ENCODE measurements at regions not wholly inside any gene's neighbourhood (a gene's known extent, or its start where the extent isn't known, plus 50 kb on each side); places are given as distances from the start of the nearest gene placed in this dataset.
A peak's percentile ranks its signal among the peaks of the same experiment; 100 is the strongest.
"Not testable (repeated sequence)": the region's sequence is repeated elsewhere in the genome, so short reads cannot be mapped to it uniquely, and the experiment has no call there.

DNA sequence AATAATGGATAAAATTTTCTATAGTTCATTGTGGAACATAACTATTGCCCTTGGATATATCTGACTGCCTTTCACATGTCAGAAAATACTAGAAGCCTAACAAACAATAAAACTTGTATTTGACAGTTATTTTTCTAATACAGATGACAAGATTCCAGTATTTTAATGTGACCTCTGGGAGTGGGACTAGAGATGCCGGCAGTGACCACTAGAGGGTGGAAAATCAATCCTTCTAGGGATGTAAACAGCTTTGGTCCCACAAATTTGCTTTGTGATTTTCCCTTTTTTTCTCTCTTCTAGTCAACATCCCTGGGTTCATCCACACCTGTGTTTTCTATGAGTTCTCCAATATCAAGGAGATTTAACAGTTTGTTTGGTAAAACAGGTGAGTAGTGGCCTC is 813.7 kb downstream of the SPATA31A1 start:
- not testable (repeated sequence) for H3K9ac ChIP-seq (ENCODE audit: low read depth, low read length); H3K79me2 ChIP-seq (ENCODE audit: insufficient read depth, low read length); H3K4me1 ChIP-seq (ENCODE audit: insufficient read depth, low read length); H3K27me3 ChIP-seq (ENCODE audit: insufficient read depth, low read length, poor library complexity); H3K9me3 ChIP-seq (ENCODE audit: insufficient read depth, low read length, severe bottlenecking); H3K36me3 ChIP-seq (ENCODE audit: insufficient read depth, low read length); H4K20me1 ChIP-seq (ENCODE audit: insufficient read depth, low read length); DNase-seq; H3K4me3 ChIP-seq (ENCODE audit: low read depth in 1 of 2, low read length in 2 of 2); H3K27ac ChIP-seq (ENCODE audit: low read length); H3K4me2 ChIP-seq (ENCODE audit: insufficient read depth, low read length); H2AFZ ChIP-seq (ENCODE audit: low read depth, low read length)
- ATAC-seq (ENCODE audit: insufficient read depth, low read depth), result peak; percentile 54; the same call in 1 of the 3 replicates

DNA sequence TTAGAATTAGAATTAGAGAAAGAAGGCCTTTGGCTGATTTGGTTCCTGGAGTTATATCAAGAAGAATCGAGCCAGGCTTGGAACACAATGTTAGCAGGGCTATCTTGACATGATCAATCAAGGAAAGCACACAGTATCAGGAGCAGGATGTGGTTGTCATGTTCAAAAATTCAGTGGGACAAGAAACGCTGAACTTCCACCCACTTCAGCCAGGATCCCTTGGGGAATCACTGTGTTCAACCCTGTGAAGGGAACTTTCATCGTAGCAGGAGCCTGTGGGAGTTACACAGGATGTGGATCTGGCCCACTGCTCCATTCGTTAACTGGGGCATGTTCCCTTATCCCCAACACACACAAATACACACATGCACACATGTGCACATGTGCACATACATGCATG is 817.8 kb downstream of the SPATA31A1 start:
- DNase-seq; H3K79me2 ChIP-seq (ENCODE audit: insufficient read depth, low read length); H3K9ac ChIP-seq (ENCODE audit: low read depth, low read length); H3K36me3 ChIP-seq (ENCODE audit: insufficient read depth, low read length); H3K27ac ChIP-seq (ENCODE audit: low read length); H2AFZ ChIP-seq (ENCODE audit: low read depth, low read length); H3K4me3 ChIP-seq (ENCODE audit: low read depth in 1 of 2, low read length in 2 of 2); ATAC-seq (ENCODE audit: insufficient read depth, low read depth); H4K20me1 ChIP-seq (ENCODE audit: insufficient read depth, low read length); H3K4me1 ChIP-seq (ENCODE audit: insufficient read depth, low read length); H3K4me2 ChIP-seq (ENCODE audit: insufficient read depth, low read length); H3K27me3 ChIP-seq (ENCODE audit: insufficient read depth, low read length, poor library complexity); H3K9me3 ChIP-seq (ENCODE audit: insufficient read depth, low read length, severe bottlenecking): not testable (repeated sequence)

DNA sequence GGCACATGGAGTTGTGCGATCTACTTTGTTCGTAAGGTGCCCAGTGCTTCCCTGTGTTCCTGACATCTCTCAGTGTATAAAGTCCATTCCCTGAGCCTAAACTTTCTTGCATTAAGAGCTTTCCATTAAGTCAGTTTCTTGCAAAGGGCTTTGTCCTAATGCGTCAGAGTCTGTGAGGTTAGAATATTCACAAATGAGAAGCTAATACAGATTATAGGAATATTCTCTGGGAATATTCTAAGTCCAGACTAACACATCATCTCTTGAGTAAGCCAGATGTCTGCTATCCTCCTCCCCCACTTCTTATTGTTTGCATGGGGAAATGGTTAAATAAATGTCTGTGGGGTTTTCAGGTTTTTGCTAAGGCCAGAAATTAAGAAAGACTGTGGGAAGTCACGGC is 818.6 kb downstream of the SPATA31A1 start:
- not testable (repeated sequence) for DNase-seq; H4K20me1 ChIP-seq (ENCODE audit: insufficient read depth, low read length); H3K9me3 ChIP-seq (ENCODE audit: insufficient read depth, low read length, severe bottlenecking); H3K9ac ChIP-seq (ENCODE audit: low read depth, low read length); H3K27me3 ChIP-seq (ENCODE audit: insufficient read depth, low read length, poor library complexity); H3K4me3 ChIP-seq (ENCODE audit: low read depth in 1 of 2, low read length in 2 of 2); H3K4me2 ChIP-seq (ENCODE audit: insufficient read depth, low read length); H3K36me3 ChIP-seq (ENCODE audit: insufficient read depth, low read length); H3K4me1 ChIP-seq (ENCODE audit: insufficient read depth, low read length); ATAC-seq (ENCODE audit: insufficient read depth, low read depth); H3K79me2 ChIP-seq (ENCODE audit: insufficient read depth, low read length); H3K27ac ChIP-seq (ENCODE audit: low read length); H2AFZ ChIP-seq (ENCODE audit: low read depth, low read length)

DNA sequence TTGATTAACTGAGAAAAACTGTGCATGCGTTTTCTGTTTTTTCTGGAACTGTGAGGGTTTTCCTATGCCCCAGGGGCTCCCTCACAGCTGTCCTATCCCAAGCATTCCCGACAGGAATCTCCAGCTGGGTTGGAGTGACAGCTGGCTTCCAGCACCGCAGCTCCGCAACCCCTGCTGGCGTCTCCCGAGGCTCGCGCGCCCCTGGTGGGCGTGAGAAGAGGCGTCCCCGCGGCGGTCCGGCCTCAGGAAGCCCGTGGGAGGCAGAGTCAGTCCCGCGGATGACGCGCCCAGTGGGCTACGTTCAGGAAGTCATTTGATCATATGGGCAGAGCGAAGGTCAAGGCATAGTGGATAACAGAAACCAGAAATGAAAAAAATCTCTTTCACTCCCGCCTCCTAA is 821.9 kb downstream of the SPATA31A1 start:
- H3K27ac ChIP-seq (ENCODE audit: low read length); H3K4me2 ChIP-seq (ENCODE audit: insufficient read depth, low read length); H3K4me1 ChIP-seq (ENCODE audit: insufficient read depth, low read length); H3K79me2 ChIP-seq (ENCODE audit: insufficient read depth, low read length); H3K4me3 ChIP-seq (ENCODE audit: low read depth in 1 of 2, low read length in 2 of 2); H3K27me3 ChIP-seq (ENCODE audit: insufficient read depth, low read length, poor library complexity); H3K9ac ChIP-seq (ENCODE audit: low read depth, low read length); ATAC-seq (ENCODE audit: insufficient read depth, low read depth); DNase-seq; H4K20me1 ChIP-seq (ENCODE audit: insufficient read depth, low read length); H3K36me3 ChIP-seq (ENCODE audit: insufficient read depth, low read length); H2AFZ ChIP-seq (ENCODE audit: low read depth, low read length); H3K9me3 ChIP-seq (ENCODE audit: insufficient read depth, low read length, severe bottlenecking): not testable (repeated sequence)

DNA sequence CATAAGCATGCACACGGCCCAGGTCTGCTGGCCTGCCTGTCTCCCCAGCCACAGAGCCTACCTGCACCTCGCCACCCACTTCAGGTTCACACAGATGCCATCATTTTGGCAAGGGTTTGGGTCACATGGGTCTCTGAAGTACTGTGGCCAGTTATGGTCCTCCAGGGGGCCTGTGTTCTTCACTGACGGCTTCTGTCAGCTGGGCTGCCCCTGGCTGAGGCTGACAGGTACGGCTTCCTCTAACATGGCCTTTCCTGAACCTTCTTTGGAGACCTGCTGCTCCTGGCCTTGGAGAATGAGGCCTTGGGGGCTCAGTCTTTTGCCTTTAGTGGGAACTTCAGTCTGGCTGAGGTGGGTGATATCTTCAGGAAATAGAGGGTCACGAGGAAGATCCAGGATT is 835.9 kb downstream of the SPATA31A1 start:
- DNase-seq; H3K79me2 ChIP-seq (ENCODE audit: insufficient read depth, low read length); H3K27me3 ChIP-seq (ENCODE audit: insufficient read depth, low read length, poor library complexity); H3K9ac ChIP-seq (ENCODE audit: low read depth, low read length); H3K9me3 ChIP-seq (ENCODE audit: insufficient read depth, low read length, severe bottlenecking); H3K4me2 ChIP-seq (ENCODE audit: insufficient read depth, low read length); H3K27ac ChIP-seq (ENCODE audit: low read length); H3K36me3 ChIP-seq (ENCODE audit: insufficient read depth, low read length); H3K4me1 ChIP-seq (ENCODE audit: insufficient read depth, low read length); H4K20me1 ChIP-seq (ENCODE audit: insufficient read depth, low read length); ATAC-seq (ENCODE audit: insufficient read depth, low read depth); H3K4me3 ChIP-seq (ENCODE audit: low read depth in 1 of 2, low read length in 2 of 2); H2AFZ ChIP-seq (ENCODE audit: low read depth, low read length): not testable (repeated sequence)

DNA sequence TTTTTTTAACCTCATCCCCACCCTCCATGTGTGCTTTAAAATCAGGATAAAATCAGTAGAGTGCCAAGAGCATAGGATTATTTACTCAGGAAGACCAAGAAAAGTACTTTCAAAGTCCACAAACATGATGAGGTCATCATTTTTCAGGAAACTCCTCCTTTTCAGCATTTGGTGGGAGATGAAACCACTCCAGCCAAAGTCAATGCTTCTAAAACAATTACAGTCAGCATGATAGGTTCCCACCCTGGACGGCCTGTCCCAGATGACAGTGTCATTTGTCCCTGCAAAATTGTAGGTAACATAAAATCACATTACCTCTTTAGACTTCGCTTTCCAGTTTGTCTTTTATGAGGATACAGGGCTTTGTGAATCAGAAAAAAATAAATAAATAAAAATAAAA is 836.7 kb downstream of the SPATA31A1 start:
- H4K20me1 ChIP-seq (ENCODE audit: insufficient read depth, low read length); H3K79me2 ChIP-seq (ENCODE audit: insufficient read depth, low read length); H3K9ac ChIP-seq (ENCODE audit: low read depth, low read length); H3K4me1 ChIP-seq (ENCODE audit: insufficient read depth, low read length); ATAC-seq (ENCODE audit: insufficient read depth, low read depth); H3K27me3 ChIP-seq (ENCODE audit: insufficient read depth, low read length, poor library complexity); H3K36me3 ChIP-seq (ENCODE audit: insufficient read depth, low read length); H3K9me3 ChIP-seq (ENCODE audit: insufficient read depth, low read length, severe bottlenecking); H2AFZ ChIP-seq (ENCODE audit: low read depth, low read length); DNase-seq; H3K4me2 ChIP-seq (ENCODE audit: insufficient read depth, low read length); H3K4me3 ChIP-seq (ENCODE audit: low read depth in 1 of 2, low read length in 2 of 2); H3K27ac ChIP-seq (ENCODE audit: low read length): not testable (repeated sequence)

DNA sequence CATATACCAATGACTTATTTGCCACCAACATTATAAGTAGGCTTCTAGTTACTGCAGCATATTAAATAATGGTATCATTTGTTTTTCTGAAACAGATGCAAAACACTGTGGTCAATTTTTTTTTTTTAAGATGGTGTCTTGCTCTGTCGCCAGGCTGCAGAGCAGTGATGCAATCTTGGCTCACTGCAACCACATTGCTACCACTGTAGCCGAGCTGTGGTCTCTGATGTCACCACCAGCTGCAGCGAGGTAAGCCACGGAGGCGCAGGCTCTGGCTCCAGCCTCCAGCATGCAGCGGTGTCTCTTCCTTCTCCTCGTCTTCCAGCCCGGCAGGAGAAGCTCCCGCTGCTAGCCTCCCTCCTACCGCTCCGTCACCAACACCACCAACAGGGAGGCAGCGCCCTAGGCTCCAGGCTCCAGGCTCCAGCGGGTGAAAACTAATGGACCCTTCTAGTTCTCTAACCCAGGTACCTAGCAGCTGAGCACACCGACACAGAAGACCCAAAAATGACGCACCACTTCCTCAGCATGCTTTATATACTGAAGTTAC is 840.8 kb downstream of the SPATA31A1 start:
- not testable (repeated sequence) for H3K36me3 ChIP-seq (ENCODE audit: insufficient read depth, low read length); H3K9me3 ChIP-seq (ENCODE audit: insufficient read depth, low read length, severe bottlenecking); H3K9ac ChIP-seq (ENCODE audit: low read depth, low read length); H3K27ac ChIP-seq (ENCODE audit: low read length); H3K4me3 ChIP-seq (ENCODE audit: low read depth in 1 of 2, low read length in 2 of 2); H3K27me3 ChIP-seq (ENCODE audit: insufficient read depth, low read length, poor library complexity); H3K4me1 ChIP-seq (ENCODE audit: insufficient read depth, low read length); H3K4me2 ChIP-seq (ENCODE audit: insufficient read depth, low read length); H3K79me2 ChIP-seq (ENCODE audit: insufficient read depth, low read length); H4K20me1 ChIP-seq (ENCODE audit: insufficient read depth, low read length); ATAC-seq (ENCODE audit: insufficient read depth, low read depth); H2AFZ ChIP-seq (ENCODE audit: low read depth, low read length)
- DNase-seq, result peak; percentile 34

DNA sequence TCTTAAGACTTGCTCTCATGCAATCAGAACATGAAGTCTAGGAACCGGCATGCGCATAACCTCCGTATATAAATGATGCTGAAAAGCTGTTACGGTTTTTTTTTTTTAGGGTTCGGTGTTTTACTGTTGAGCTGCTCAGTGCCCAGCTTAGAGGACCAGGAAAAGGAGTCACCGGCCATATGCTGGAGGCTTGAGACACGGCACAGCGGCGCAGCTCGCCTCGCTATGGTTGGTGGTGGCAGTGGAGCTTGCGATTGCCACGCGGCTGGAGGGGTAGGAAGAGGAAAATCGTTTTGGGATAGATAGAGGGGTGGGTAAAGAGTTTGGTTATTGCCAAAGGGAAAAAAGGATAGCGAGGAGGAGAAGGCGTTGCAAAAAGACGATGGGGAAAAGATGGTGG is 841.3 kb downstream of the SPATA31A1 start:
- not testable (repeated sequence) for H3K9ac ChIP-seq (ENCODE audit: low read depth, low read length); H3K27me3 ChIP-seq (ENCODE audit: insufficient read depth, low read length, poor library complexity); H3K9me3 ChIP-seq (ENCODE audit: insufficient read depth, low read length, severe bottlenecking); DNase-seq; H2AFZ ChIP-seq (ENCODE audit: low read depth, low read length); H3K4me3 ChIP-seq (ENCODE audit: low read depth in 1 of 2, low read length in 2 of 2); H3K27ac ChIP-seq (ENCODE audit: low read length); H3K4me1 ChIP-seq (ENCODE audit: insufficient read depth, low read length); H3K79me2 ChIP-seq (ENCODE audit: insufficient read depth, low read length); ATAC-seq (ENCODE audit: insufficient read depth, low read depth); H3K36me3 ChIP-seq (ENCODE audit: insufficient read depth, low read length); H3K4me2 ChIP-seq (ENCODE audit: insufficient read depth, low read length); H4K20me1 ChIP-seq (ENCODE audit: insufficient read depth, low read length)
